Endothelial cell of hepatic sinusoid (primary cell): ENCODE measurements at regions not wholly inside any gene's neighbourhood (a gene's known extent, or its start where the extent isn't known, plus 50 kb on each side); places are given as distances from the start of the nearest gene placed in this dataset.

Experiments used
- in situ Hi-C: cut with HindIII; loops from 2 replicates; pipeline ENCODE4 v1.10.0; 2017; ENCODE audit warnings: low sequenced_read_pairs

DNA sequence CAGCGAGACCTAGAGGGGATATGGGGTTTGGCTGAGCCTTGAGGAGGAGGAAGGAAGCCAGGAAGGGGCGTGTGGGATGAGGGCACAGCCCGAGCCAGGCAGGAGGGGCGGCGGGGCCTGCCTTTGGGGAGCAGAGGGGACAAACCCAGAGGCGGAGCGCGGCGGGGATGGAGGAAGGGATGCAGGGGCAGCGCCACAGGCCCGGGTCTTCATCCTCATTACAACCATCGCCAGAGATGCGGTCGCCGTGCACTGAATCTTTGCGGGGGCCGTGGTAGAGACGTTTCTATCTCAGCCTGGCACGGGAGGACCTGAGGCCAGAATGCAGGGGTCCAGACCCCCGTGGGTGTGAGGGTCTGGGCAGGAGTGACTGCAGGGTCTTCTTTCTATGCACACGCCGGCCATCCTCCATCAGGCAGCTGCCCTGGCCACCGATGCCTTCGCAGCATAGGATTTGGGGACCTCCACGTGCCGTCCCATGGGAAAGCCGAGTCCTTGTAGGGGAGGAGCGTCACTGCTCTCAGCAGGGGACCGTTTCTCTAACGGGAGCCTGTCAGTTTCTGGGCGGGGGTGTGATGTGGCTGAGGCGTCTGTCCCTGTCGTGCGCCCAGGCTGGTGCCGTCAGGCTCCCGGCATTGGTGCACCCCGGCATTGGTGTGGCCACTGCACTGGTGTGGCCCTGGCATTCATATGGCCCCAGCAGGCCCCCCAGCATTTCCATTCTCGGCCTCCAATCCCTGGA is 1267.9 kb downstream of the BRD1 start:
- in situ Hi-C loops, result loop anchor here (10.0 kb wide), 1 partner anchor 205 kb away; no protein-coding TSS in a partner anchor

- in situ Hi-C loops, result loop anchor here (10.0 kb wide), 1 partner anchor 206 kb away; no protein-coding TSS in a partner anchor
Observed at GRCh38 chr22:48558606-48559402, 1268.9 kb downstream of the BRD1 start.

GRCh38 chr22:48558016-48558415 is 1269.7 kb downstream of the BRD1 start:
- in situ Hi-C loops, result loop anchor here (10.0 kb wide), 1 partner anchor 207 kb away; no protein-coding TSS in a partner anchor

GRCh38 chr22:48557473-48557872 is 1270.2 kb downstream of the BRD1 start:
- in situ Hi-C loops, result loop anchor here (10.0 kb wide), 1 partner anchor 207 kb away; no protein-coding TSS in a partner anchor

- in situ Hi-C loops, result loop anchor here (10.0 kb wide), 1 partner anchor 208 kb away; no protein-coding TSS in a partner anchor
Observed at GRCh38 chr22:48556751-48557150, 1270.9 kb downstream of the BRD1 start.

DNA sequence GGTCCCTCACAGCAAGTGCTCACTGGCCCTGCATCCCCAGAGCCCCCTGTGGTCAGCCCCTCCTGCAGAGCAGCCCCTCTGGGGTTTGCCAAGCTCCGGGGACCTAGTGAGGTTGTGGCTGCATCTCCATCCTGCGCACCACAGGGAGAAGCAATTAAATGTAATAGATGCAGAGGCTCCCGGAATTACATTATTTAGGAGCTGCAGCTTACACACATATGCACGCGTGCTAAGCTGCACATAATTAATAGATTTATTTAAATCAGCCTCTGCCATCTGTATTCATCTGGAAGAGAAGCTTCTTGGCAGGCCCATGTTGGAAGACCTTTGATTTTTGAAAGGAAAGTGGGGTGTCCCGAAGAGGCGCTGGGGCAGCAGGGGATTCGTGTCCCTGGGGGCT is 1271.5 kb downstream of the BRD1 start:
- in situ Hi-C loops, result loop anchor here (10.0 kb wide), 1 partner anchor 209 kb away; no protein-coding TSS in a partner anchor

DNA sequence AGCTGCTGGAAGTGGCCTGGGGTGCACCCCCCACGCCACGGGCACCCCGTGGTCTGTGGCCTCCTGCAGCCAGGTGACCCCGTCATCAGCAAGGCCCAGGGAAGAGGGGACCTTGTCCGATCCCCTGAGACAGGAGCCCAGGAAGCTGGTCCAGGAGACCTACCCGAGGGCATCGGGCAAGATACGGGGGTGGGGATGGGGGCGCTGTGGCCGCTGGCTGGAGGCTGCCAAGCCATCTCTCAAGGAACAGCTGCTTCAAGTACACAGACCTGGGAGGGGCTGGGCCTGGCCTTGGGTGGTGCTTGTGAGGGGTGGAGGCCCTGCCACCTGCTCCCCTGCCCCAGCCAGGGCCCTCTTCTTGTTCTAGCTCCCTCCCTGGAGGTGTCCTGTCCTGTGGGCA is 1272.1 kb downstream of the BRD1 start:
- in situ Hi-C loops, result loop anchor here (10.0 kb wide), 1 partner anchor 209 kb away; no protein-coding TSS in a partner anchor

DNA sequence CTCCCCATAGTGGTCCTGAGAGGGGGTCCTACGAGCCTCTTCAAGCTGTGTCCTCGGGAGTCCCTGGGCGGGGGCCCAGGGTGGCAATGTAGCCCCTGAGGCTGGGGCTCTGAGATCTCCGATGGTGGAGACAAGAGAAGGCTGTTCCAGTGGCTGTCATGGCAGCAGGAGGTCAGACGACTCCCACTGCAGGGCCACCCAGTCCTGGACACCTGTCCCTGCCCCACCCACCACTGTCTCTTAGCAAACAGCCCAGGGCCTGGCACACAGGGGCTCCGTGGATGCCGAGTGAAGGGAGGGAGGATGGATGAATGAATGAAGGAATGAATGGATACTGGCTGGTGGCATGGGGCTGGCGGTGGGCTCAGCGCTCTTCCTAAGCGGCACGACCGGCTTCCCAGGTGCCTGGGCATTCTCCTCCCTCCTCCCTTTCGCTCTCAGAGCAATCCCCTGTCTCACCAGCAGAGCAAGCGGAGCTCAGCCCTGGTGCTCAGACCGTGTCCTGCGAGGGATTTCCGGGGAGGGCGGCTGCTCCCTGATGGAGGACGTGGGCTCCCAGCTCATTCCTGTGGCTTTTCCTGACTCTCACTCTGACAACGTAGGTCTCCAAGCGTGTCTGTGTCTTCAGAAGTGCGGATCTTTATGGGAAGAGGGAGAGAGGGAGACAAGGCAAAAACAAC is 1272.6 kb downstream of the BRD1 start:
- in situ Hi-C loops, result loop anchor here (5.0 to 10.0 kb wide), 2 partner anchors 58 to 210 kb away; no protein-coding TSS in a partner anchor

DNA sequence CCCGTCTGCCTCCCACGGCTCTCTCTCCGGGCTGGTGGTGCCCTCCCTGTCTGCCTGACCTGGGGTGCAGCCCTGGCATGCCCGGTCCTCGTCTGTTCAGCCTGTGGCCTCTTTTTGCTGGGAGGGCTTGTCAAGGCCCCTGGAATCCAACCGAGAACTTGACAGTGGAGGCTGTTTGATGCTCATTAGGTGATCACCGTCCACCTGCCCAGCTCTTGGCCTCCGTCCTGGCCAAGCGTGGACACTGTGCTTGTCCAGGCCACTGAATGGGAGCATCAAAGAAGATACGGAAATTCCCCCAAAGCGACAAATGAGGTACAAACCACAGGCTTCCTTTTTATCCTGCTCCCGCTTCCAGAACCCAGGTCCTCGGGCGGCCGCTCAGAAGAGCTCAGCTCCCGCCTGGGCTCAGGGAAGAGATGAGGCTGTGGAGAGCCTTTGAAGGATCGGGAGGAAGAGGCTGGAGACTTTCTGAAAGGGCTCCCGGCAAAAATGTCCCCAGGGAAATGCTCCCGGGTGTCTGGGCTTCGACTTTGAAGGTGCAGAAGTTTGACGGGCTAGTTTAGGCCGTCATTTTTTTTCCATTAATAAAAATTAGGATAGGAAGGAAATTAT is 1273.9 kb downstream of the BRD1 start:
- in situ Hi-C loops, result loop anchor here (5.0 to 10.0 kb wide), 2 partner anchors 56 to 211 kb away; no protein-coding TSS in a partner anchor

- in situ Hi-C loops, result loop anchor here (5.0 to 10.0 kb wide), 2 partner anchors 56 to 212 kb away; no protein-coding TSS in a partner anchor
Observed at GRCh38 chr22:48553119-48553518, 1274.6 kb downstream of the BRD1 start.

- in situ Hi-C loops, result loop anchor here (5.0 to 10.0 kb wide), 2 partner anchors 54 to 213 kb away; no protein-coding TSS in a partner anchor
Observed at GRCh38 chr22:48551716-48552268, 1275.9 kb downstream of the BRD1 start.

DNA sequence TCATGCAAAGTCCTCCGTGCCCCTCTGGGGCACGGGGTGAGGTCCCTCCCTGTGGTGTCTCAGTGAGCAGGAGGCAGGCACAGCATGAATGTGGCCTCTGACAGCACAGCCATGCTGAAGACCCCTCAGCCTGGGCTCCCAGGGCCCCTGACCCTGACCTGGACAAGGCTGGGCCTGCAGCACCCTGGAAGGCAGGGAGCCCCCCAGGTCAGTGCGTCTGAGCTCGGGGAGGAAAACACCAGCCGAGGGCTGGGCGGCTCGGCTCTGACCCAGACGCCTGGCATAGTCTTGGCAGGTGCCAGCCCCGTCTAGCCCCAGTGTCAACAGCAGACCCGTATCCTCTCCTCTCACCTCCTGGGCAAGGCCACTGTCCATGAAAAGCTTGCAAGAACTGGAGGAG is 1276.6 kb downstream of the BRD1 start:
- in situ Hi-C loops, result loop anchor here (5.0 to 10.0 kb wide), 2 partner anchors 54 to 214 kb away; no protein-coding TSS in a partner anchor

- in situ Hi-C loops, result no loop called here
Observed at GRCh38 chr22:48548391-48548790, 1279.3 kb downstream of the BRD1 start.

DNA sequence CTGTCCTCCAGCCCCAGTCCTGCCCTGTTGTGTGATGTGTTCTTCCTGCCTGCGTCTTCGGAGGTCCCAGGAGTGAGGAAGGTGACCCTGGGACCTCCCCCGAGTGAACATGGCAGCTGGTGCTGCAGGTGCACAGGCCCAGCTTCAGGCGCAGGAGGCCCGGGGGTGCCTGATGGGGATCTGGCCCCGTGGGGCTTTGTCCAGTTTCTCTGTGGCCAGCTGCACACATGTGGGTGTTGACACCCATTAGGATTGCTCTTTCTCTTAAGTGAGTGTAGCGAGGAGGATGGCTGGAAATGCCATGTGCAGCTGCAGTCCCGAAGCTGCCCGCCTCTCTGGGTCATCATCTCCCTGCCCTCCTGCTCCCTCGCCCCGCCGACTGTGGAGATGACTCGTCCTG is 1279.7 kb downstream of the BRD1 start:
- in situ Hi-C loops, result no loop called here

GRCh38 chr22:48546653-48547424 is 1280.8 kb downstream of the BRD1 start:
- in situ Hi-C loops, result no loop called here

- in situ Hi-C loops, result no loop called here
Observed at GRCh38 chr22:48545987-48546386, 1281.7 kb downstream of the BRD1 start.

DNA sequence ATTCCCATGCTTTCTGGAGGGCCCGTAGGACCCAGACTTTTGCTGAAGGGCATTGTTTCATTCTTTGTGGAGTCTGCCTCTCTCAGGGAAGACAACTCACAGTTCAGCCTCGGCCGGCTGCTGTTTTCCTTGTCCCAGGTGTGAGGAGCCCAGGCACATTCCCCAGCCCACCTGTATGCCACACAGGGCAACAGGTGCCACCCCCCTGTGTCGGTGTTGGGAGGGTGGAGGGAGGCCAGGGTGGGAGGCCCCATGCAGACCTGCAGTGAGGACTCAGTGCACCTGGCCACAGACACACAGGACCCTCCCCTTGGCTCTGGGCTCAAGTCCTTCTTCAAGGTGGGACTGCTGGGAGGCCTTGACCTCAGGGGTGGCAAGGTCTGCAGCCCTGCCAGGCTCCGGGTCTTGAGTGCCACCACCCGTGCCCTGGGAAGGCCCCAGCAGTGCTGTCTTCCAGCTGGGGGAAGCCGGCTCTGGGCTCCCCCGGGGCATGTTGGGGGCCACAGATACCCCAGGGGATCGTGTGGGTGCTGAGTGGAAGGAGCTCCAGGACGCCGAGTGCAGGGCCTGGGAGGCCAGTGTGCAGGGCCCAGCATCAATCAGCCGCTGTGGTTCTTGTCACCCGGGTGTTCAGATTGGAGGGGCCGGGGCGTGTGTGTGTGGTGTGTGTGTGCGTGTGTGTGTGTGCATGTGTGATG is 1286.1 kb downstream of the BRD1 start:
- in situ Hi-C loops, result no loop called here

- in situ Hi-C loops, result no loop called here
Observed at GRCh38 chr22:48539261-48539660, 1288.4 kb downstream of the BRD1 start.
